Liver (tissue), 3 donors: ENCODE measurements at regions not wholly inside any gene's neighbourhood (a gene's known extent, or its start where the extent isn't known, plus 50 kb on each side); places are given as distances from the start of the nearest gene placed in this dataset.

Experiments used
- JUND ChIP-seq, 2 donors: IDR thresholded peaks; 2 replicates each; pipeline ENCODE4 v1.6.1; 2016; ENCODE audit warnings: antibody characterized with exemption in 2 of 2
- RAD21 ChIP-seq, 2 donors: IDR thresholded peaks; 2 replicates each; pipeline ENCODE4 v1.6.1; 2016; ENCODE audit warnings: antibody characterized with exemption in 2 of 2, mild to moderate bottlenecking in 2 of 2
- TAF1 ChIP-seq: conservative IDR thresholded peaks from 2 replicates; pipeline ENCODE4 v1.6.1; 2016; ENCODE audit warnings: antibody characterized with exemption, mild to moderate bottlenecking
- TF ChIP-seq, protein P1 (sequence below): fragments of 150-350 bp; IDR thresholded peaks from 2 replicates; pipeline ENCODE4 v1.5.1; 2017; ENCODE audit warnings: improper control_type of control experiment, low read depth, low read length; ENCODE audit not compliant: missing input control
- TF ChIP-seq, protein P2 (sequence below): IDR thresholded peaks from 2 replicates; pipeline ENCODE4 v1.6.1; 2016; ENCODE audit warnings: antibody characterized with exemption, mild to moderate bottlenecking
- donor health status: healthy.
- donor health status: healthy.

DNA sequence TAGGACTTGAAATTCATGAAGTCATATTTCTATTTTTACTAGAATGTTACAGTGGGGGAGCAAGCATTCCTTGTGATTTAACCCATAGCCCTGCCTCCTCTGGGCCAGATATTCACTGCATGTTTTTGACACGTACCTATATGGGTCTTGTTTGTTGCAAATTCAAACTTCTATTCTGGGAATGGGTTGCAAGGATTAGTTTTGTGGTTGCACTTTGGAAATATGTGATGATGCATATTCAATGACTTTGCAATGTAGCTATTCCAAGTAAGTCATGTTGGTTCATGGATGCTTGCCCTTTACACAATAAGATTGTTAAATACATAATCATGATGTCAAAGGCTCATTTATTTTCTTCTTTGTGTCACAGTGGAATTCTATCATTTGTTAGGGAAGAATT, 440.8 kb downstream of the TDRD3 start:
- TF ChIP-seq, protein P1, sequence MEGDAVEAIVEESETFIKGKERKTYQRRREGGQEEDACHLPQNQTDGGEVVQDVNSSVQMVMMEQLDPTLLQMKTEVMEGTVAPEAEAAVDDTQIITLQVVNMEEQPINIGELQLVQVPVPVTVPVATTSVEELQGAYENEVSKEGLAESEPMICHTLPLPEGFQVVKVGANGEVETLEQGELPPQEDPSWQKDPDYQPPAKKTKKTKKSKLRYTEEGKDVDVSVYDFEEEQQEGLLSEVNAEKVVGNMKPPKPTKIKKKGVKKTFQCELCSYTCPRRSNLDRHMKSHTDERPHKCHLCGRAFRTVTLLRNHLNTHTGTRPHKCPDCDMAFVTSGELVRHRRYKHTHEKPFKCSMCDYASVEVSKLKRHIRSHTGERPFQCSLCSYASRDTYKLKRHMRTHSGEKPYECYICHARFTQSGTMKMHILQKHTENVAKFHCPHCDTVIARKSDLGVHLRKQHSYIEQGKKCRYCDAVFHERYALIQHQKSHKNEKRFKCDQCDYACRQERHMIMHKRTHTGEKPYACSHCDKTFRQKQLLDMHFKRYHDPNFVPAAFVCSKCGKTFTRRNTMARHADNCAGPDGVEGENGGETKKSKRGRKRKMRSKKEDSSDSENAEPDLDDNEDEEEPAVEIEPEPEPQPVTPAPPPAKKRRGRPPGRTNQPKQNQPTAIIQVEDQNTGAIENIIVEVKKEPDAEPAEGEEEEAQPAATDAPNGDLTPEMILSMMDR = no peak
- TF ChIP-seq TAF1 (no peak), RAD21 (IDR thresholded peaks at IDR 0.05) (no peak), JUND (IDR thresholded peaks at IDR 0.05) (no peak)
- TF ChIP-seq, protein P2, sequence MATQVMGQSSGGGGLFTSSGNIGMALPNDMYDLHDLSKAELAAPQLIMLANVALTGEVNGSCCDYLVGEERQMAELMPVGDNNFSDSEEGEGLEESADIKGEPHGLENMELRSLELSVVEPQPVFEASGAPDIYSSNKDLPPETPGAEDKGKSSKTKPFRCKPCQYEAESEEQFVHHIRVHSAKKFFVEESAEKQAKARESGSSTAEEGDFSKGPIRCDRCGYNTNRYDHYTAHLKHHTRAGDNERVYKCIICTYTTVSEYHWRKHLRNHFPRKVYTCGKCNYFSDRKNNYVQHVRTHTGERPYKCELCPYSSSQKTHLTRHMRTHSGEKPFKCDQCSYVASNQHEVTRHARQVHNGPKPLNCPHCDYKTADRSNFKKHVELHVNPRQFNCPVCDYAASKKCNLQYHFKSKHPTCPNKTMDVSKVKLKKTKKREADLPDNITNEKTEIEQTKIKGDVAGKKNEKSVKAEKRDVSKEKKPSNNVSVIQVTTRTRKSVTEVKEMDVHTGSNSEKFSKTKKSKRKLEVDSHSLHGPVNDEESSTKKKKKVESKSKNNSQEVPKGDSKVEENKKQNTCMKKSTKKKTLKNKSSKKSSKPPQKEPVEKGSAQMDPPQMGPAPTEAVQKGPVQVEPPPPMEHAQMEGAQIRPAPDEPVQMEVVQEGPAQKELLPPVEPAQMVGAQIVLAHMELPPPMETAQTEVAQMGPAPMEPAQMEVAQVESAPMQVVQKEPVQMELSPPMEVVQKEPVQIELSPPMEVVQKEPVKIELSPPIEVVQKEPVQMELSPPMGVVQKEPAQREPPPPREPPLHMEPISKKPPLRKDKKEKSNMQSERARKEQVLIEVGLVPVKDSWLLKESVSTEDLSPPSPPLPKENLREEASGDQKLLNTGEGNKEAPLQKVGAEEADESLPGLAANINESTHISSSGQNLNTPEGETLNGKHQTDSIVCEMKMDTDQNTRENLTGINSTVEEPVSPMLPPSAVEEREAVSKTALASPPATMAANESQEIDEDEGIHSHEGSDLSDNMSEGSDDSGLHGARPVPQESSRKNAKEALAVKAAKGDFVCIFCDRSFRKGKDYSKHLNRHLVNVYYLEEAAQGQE = no peak
